ENCODE measurements at regions not wholly inside any gene's neighbourhood (a gene's known extent, or its start where the extent isn't known, plus 50 kb on each side); places are given as distances from the start of the nearest gene placed in this dataset.
"Not testable (repeated sequence)": the region's sequence is repeated elsewhere in the genome, so short reads cannot be mapped to it uniquely, and the experiment has no call there.

DNA sequence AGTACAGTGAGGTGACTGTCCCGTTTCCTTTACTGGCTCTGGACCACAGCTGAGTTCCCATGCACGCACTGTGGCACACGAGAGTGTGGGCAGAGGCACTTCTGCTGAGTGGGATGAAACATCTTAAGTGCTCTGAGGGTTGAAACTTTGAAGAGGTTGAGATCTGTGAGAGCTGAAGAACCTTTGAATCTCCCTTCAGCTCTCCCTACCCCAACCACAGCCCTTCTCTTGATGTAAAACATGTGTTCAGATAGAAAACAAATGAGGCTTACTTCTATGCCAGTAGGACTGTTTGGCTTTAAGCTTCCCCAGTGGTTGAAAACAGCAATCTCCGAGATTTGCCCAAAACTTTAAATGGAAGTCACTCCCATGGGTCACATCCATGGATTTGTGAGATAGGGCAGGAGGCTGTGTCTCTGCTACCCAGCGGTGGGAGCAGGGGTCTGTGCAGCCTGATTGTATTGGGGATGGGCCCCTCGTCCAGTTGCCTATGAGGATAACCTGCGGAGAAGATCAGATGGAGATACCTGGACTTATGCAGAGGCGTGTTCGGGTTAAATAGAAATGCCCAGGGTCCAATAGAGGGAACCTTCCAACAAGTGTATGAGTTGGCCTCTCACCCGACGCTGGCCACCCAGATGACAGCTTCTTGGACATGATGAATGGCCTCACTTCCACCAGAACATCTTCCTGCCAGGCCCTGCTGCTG, 178.0 kb upstream of the PLGLB2 start:
- DNase-seq (ENCODE audit: low read depth in 2 of 2), result peak in 1 of 2 donors; percentile 3

DNA sequence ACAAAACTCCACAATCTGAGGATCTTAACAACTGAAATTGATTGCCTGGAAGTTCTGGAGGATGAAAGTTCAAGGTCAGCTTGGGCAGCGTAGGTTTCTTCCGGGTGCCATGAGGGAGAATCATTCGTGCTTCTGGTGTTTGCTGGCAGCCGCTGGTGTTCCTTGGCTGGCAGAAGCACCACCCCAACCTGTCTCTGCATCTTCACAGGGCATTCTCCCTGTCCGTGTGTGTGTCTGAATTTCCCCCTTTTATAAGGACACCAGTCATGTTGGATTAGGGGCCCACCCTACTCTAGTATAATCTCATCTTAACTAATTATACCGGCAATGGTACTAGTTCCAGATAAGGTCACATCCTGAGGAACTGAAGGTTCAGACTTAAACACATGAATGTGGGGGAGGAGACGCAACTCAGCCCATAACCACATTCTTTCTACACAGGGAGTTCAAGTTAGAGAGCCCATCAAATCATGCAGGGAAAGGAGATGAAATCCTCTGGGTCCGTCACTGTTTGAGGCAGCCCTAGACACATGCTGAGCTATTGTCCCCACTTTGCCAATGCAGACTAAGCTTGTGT, 175.9 kb upstream of the PLGLB2 start:
- not testable (repeated sequence) for DNase-seq (ENCODE audit: low read depth in 2 of 2)

DNA sequence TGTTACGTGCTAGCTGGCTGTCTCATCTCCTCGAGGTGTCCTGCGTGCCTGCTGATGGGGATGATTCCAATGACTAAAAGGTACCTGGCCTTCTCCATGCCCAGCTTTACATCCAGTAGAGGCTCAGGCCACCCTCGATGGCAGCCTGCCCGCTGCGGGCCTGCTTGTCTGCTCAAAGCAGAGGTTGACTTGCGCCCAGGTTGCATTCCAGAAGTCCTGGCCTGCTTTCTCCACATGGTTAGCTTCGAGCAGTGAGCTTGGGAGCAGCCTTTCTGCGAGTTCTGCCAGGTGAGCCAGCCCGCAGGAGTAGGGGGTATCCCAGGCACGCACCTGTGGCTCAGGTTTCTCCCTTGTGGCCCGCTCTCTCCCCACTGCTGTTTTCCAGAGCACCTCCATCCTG, 175.0 kb upstream of the PLGLB2 start:
- DNase-seq (ENCODE audit: low read depth in 2 of 2), result not testable (repeated sequence)

DNA sequence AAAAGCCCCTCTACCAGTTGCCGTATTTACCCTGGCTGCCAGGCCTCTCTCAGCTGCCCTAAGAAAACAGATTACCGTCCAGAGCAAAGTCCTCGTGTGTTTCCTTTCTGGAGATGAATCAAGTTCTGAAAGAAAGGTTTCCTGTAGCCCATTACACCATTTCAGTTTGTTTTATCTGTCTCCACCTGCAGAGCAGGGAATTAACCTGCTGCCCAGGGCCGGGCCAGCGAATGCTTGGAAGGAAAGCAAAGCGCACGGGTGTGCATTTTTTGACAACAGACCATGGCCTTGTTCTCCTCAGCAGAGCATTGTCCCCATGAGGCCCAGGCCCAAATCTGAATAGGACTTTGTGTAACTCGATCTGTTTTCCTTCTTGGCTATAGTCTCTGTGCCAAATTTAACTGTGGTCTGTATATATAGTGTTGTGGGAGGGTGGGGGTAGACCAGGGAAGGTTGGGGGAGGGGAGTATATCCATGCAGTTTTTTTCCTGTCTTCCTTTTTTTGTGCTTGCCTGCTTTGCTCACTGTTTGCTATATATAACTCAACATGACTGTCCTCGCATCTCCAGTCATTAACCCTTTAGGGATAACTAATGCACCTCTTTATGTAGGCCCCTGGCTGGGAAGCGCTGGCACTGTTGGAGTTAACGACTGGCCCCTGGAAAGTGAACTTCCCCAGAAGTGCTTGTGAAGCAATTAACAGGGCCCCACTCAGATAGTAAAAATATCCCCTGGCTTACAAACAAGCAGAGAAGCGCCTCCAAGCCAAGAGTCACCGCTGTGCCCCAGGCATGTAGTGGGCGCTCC, 174.3 kb upstream of the PLGLB2 start:
- DNase-seq (ENCODE audit: low read depth in 2 of 2), result not testable (repeated sequence)

DNA sequence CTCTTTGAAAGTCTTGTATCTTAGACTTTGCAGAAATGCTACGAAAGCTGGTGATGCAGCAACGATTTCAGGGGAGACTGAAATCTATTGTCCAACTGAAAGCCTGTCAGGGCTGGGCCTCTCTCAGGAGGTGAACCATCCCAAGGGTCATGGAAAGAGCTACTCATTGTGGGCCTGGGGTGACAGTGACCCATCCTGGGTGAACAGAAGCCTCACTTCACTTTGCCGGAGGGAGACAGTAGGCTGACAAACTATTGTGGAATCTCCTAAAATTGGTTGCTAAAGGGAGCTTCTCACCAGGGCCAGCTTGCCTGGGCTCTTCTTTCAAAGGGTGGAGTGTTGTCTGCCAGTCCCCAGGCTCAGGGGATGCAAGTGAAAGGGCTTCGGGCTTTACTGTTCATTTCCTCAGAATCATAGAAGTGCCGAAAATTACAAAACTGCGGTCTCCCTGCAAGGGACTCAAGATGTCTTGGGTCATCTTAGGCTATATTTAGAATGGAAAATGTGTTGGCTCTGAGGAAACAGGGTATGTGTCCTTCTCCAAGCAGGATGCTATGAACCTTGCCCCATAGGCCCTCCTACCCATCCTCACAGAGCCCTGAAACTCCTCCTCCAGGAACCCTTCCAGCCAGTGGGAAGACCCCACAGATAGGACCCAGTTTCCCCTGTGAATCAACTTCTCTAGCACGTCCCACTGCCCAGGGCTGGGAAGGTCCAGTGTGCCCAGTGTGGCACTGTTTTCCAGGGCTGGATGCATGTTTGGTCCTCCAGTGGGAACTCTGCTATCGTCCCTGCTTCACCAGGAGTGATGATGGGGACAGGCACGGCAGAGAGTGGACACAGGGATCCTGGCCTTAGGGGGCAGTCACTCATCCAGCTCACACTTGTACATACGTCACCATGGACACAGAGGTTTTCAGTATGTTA, 173.4 kb upstream of the PLGLB2 start:
- DNase-seq (ENCODE audit: low read depth in 2 of 2), result not testable (repeated sequence)

DNA sequence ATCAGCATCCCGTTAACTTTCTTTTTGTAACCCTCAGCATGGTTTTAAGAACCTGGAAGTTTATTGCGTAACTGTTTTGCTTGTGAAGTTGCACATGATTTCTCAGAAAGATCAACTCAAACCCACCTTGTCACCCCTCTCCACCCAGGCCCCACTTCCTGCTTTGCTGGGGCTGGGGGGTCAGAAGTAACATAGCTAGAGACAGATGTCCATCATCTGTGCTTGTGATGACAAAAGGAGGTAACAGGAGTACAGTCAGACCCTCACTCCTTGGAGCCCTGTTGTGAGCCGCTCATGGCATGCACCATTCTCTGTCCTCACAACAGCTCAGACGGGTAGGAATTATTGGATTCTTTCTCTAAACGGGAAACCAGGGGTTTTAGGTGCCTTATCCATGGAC, 172.7 kb upstream of the PLGLB2 start:
- not testable (repeated sequence) for DNase-seq (ENCODE audit: low read depth in 2 of 2)

DNA sequence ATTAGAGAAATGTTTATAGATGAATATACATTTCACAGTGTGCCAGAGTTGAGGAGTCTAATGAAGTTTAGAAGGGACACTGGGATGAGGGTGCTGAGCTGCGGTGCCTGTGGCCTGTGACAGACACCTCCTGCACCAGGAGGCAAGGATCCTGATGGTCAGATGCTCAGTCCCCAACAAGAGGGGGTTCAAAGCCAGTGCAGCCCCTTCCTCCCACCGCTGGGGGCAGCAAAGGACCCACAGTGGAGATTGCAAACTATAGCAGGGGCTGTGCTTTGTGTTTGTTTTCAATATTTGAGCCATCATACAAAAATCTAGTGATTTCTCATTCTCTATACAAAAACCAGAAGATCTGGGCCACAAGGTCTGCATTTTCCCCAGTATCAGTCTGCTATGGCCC, 170.5 kb upstream of the PLGLB2 start:
- not testable (repeated sequence) for DNase-seq (ENCODE audit: low read depth in 2 of 2)

DNA sequence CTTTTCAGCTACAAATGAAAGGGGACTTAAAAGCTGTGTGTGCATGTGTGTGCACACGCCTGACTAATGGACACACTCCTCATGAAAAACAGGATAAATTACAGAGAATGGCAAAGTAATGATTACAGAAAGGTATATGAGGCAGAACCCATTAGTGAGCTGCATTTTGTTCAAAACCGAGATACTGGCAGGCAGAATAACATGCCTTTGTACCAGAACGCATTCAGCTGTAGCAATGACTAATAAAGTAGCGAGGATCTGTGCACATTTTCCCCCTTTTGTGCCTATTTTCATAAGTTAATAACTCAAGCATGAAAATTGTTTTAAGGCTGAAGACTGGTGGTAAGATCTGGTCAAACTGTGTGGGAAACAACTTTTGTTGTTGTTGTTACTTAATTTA, 165.7 kb upstream of the PLGLB2 start:
- DNase-seq (ENCODE audit: low read depth in 2 of 2), result not testable (repeated sequence)

DNA sequence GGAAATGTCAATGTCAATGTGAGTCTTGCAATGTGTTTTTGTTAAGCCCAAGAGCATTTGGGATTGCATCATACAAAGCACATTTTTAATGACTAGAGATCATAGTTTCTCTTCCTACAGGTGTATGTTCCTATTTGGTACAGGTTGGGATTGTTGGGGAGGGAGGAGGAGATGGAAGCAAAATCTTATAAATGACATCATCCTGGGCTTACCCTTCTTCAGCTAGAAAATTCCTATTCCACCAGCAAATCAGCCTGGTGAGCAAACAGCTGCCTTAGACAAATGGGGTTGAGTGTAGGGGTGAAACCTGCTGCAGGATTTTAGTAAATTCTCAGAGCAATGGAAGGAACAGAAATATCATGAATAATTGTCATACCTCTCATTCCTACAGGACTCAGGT, 165.3 kb upstream of the PLGLB2 start:
- DNase-seq (ENCODE audit: low read depth in 2 of 2), result not testable (repeated sequence)

DNA sequence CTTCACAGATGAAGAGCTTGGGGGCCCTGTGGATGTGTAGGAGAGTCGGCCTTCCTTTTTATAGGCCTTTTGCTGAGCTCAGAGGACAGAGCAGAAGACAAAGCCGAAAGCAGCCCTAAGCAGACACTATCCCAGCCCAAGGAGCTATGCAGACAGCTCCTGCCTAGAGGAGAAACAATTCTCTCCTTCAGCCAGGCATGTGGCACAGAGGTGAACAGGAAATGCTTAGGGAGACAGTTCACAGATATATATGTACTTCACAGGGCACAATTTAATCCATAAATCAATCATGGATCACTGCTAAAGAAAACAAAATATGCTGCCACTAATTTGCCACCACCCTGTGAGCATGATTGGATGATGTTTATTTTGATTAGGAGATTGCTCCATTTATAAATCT, 164.5 kb upstream of the PLGLB2 start:
- not testable (repeated sequence) for DNase-seq (ENCODE audit: low read depth in 2 of 2)

DNA sequence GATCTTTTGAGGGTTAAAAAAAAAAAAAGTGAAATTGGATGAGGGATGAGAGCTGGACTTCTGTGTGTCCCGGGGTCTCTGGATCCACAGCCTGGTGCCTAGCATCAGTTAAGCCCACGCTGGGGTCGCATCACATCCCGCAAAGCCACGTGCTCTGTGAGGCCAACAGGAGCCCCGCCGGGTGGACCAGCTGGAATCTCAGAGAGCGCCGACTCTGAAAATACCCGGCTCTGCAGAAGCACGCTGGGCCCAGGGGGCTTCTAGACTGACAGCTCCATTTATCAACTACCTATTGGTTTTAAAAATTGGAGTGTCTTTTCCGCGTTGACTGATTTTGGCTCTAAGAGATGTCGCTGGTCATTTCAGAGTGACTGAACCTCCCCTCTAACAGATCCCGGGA, 164.1 kb upstream of the PLGLB2 start:
- peak in 1 of 2 donors; percentile 3 for DNase-seq (ENCODE audit: low read depth in 2 of 2)

DNA sequence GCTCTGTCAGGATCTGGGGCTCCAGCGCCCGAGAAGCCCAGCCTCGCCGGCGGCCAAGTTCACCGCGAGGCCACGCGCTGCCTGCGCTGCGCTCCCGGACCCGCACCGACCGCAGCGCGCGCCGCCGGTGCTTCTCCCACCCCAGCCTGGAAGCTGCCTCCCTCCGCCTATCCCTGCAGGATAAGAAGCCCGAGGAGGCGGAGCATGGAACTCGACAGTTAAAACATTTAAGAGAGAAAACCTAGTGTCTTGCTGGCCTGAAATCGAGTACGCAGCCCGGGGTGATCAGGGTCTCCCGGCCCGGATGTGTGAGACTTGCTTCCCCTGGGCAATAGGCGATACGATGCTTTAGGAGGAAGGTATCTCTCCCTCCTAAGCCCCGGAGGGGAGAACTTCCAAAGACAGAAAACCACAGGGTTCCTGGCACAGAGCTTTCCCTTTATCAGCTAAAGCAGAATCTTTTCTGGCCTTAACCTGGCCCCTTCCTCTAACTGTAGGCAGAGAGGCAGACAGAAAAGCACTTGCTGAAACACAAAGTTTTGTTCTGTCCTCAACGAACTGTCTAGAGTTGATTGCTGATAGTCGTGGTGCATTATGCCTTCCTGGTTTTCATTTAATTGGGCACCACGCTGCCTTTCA, 163.5 kb upstream of the PLGLB2 start:
- peak; percentile 21 to 34 for DNase-seq (ENCODE audit: low read depth in 2 of 2)

DNA sequence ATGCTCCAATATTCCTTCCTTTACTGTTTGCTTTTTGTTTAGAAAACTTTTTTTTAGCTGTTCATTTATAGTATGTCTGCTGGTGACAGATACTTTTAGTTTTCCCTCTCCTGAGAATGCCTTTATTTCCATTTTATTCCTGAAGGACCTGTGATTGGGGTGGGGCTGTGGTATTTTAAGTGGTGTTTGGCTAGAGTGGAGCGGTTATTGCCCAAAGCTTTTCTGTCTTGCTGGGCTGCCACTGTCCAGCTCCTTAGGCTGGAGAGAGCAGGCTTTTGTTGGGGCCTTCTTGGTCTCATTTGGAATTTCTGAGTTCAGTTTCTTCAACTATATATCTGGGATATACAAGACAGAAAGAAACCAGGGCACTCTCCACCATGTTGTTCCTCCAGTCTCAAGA, 160.0 kb upstream of the PLGLB2 start:
- not testable (repeated sequence) for DNase-seq (ENCODE audit: low read depth in 2 of 2)

DNA sequence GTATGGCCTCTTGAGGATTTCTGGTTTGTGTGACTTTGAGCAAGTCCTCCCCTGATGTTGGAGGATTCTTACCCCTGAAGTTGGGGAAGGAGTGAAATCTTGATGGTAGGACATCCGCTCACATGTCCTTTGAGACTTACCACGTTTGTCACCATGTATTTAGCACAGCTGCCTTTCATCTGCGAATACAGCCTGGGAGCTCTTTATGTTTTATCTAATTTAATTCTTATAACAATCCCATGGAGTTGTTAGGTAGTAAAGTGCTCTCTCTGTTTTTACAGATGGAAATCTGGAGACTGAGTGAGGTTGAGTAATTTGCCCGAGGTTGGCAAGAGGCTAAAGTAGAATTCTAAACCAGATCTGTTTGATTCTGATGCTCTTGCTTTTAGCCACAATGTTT, 154.9 kb upstream of the PLGLB2 start:
- DNase-seq (ENCODE audit: low read depth in 2 of 2), result not testable (repeated sequence)

DNA sequence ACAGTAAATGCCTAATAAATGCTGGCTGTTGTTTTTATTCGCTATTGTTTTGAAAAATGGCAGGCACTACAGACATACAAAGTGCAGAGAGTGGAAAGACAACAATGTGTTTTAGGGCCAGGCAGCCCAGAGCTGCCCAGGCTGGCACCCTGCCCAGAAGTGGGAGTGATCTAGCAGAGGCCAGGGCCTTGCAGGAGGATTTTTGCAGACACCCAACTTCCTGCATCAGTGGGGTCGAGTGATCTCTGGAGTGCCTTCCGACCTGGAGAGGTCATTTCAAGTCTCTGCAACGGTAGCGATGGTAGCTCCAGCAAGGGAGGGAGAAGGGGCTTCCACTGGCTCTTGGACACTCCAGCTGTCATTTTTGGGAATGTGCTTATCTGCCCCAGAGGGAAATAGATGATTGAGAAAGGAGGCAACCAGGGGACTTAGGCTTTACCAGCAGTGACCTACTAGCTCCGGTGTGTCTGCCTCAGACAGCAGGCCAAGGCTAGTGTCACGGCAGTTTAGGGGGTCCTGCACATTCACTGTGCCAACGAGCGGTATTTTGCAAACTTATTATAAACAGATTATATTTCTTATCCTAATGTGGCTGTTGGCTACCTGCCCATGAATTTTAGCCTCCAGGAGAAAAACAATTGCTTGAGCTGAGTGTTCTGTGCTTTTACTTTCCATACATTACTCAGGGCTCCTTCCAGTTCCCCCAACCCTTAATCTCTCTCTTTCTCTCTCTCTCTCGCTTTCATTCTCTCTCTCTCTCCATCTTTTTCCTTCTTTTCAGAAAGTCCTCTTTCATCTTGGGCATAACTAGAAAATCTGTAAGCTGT, 153.9 kb upstream of the PLGLB2 start:
- peak; percentile 71 to 77 for DNase-seq (ENCODE audit: low read depth in 2 of 2)

DNA sequence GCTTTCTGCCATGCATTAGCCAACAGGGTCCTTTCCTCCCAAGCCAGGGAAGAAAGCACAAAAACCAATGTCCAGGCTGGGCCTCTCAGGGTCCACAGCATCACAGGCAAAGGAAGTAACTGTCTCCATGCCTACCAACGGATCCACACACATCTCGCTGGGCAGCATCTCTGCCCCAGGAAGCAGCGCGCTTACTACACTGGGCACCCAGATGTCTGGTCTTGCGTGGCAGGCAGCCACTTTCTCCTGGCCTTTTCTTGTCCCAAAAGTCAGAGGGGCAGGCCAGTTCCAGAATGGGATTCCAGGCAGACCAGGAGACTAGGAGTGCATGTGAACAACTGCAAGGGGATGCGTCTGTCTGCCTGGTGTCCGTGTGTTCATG, 153.3 kb upstream of the PLGLB2 start:
- DNase-seq (ENCODE audit: low read depth in 2 of 2), result peak in 1 of 2 donors; percentile 13

DNA sequence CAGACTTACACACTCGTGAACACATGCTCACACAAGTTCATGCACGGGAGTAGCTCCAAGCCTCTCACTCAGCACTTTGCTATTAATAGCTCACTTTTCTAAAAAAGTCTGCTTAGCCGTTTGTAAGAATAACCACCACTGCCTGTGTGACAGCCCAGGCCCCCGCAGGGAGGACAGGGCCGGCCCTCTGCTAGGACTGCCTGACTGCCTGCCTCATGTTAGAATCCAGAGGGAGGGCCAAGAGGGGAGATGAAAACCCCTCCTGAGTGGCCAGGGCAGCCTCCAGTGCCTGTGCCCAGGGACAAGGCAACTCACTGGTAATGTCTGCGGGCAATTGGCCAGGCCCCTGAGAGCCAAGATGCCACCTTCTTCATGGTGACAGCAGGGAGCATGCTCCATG, 152.9 kb upstream of the PLGLB2 start:
- not testable (repeated sequence) for DNase-seq (ENCODE audit: low read depth in 2 of 2)

DNA sequence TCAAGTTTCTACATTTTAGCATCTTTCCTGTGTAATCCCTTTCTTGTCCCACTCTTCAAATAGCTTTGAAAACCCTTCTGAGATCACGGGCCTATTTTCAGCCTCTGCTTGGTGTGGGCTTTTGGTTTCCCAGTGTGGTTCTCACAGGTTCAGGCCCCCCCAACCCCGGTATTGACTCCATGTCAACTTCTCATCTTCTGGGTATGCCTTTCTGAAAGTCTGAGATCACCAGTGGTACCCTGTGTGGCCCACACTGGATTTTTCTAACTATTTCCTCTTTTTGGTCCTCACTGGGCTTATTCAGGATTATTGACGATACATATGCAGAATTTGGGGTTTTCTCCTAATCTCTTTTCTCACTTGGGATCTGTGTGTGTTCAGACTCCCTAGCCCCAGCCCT, 146.9 kb upstream of the PLGLB2 start:
- DNase-seq (ENCODE audit: low read depth in 2 of 2), result not testable (repeated sequence)

DNA sequence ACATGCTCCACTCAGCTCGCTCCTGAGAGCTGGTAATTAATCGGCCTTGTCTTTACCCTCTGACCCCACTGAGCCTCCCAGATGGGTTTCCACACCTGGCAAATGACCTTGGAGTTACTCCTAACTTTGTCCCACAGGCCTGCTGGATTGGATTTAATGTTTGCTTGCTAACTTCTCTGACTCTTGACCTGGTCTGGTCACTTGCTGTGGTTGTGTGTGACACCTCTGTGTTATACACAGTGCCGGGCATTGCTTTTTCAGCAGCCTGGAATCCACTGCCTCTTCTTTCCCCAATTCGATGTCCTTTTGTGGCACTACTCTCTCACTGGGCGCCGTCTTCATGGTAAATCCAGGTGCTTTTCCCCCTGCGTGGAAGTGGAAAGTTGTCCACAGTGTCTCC, 145.8 kb upstream of the PLGLB2 start:
- not testable (repeated sequence) for DNase-seq (ENCODE audit: low read depth in 2 of 2)

DNA sequence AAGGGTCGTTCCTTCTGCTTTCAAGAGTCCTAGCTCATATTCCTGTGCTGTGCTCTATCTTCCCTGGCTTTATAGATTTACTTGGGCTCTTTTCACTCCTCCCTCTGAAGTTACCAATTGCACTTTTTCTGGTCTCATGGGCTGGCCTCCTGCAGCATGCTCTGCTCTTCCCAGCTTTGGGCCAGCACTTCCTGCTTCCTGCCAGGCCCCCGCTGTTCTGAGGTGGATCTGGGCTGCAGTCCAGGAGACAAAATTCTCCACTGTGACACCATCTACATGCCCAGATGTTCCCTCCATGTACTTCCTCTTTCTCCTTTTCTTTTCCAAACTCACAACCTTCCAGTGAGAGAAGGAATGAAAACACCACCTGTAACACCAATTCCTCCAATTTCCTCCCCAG, 145.2 kb upstream of the PLGLB2 start:
- DNase-seq (ENCODE audit: low read depth in 2 of 2), result not testable (repeated sequence)

Data from lung microvascular endothelial cell (primary cell).